Keratinocyte (primary cell): ENCODE measurements at regions not wholly inside any gene's neighbourhood (a gene's known extent, or its start where the extent isn't known, plus 50 kb on each side); places are given as distances from the start of the nearest gene placed in this dataset.

Experiments
- DNase-seq: peaks from one replicate; pipeline ENCODE4 v3.0.0-alpha.2; 2011; ENCODE audit warnings: low read depth, missing footprints, low spot score
- FAIRE-seq: peaks from 2 replicates; lab custom pipeline; 2011; peaks lifted over from hg19 to GRCh38; lab: Jason Lieb, UNC
- H2AFZ ChIP-seq: 2 replicates; pipeline ENCODE4 v1.6.0; 2012; ENCODE audit warnings: low read length, control low read depth, inconsistent platforms; ENCODE audit not compliant: control insufficient read depth
- H3K27ac ChIP-seq: 2 replicates; pipeline ENCODE4 v1.5.1; 2011; ENCODE audit warnings: low read length; ENCODE audit not compliant: control insufficient read depth, insufficient read depth
- H3K27me3 ChIP-seq: 3 replicates; pipeline ENCODE4 v1.6.0; 2011; ENCODE audit warnings: low read length; ENCODE audit not compliant: control insufficient read depth, insufficient read depth; ENCODE audit errors: extremely low read depth
- H3K36me3 ChIP-seq, 2 experiments: 2 replicates in 1 of 2; 3 replicates in 1 of 2; pipeline ENCODE4 v1.5.1; 2011; ENCODE audit warnings: low read length in 2 of 2, mild to moderate bottlenecking in 1 of 2; ENCODE audit not compliant: control insufficient read depth in 2 of 2, insufficient read depth in 2 of 2; ENCODE audit errors: extremely low read depth in 1 of 2
- H3K4me1 ChIP-seq: 3 replicates; pipeline ENCODE4 v1.5.1; 2011; ENCODE audit warnings: low read length; ENCODE audit not compliant: control insufficient read depth, insufficient read depth; ENCODE audit errors: extremely low read depth
- H3K4me2 ChIP-seq: 3 replicates; pipeline ENCODE4 v1.6.0; 2011; ENCODE audit warnings: low read depth, low read length; ENCODE audit not compliant: control insufficient read depth, insufficient read depth; ENCODE audit errors: extremely low read depth
- H3K4me3 ChIP-seq, 3 experiments: fragments of 200-600 bp in 1 of 3; sonication (generic) in 1 of 3; 2 replicates in 2 of 3; 3 replicates in 1 of 3; pipeline ENCODE4 v1.5.1; 2011 to 2016; ENCODE audit warnings: low read length in 3 of 3, mild to moderate bottlenecking in 3 of 3, control low read depth in 2 of 3, inconsistent platforms in 1 of 3, low read depth in 1 of 3, mixed read lengths in 1 of 3, mixed run types in 1 of 3, moderate library complexity in 1 of 3; ENCODE audit not compliant: control insufficient read depth in 2 of 3, insufficient read depth in 2 of 3; ENCODE audit errors: extremely low read depth in 1 of 3
- H3K79me2 ChIP-seq: 2 replicates; pipeline ENCODE4 v1.6.0; 2012; ENCODE audit warnings: low read length; ENCODE audit not compliant: control insufficient read depth, insufficient read depth
- H3K9ac ChIP-seq: 3 replicates; pipeline ENCODE4 v1.6.0; 2011; ENCODE audit warnings: low read length; ENCODE audit not compliant: control insufficient read depth, insufficient read depth; ENCODE audit errors: extremely low read depth
- H3K9me1 ChIP-seq: 3 replicates; pipeline ENCODE4 v1.6.0; 2011; ENCODE audit warnings: low read length; ENCODE audit not compliant: control insufficient read depth, insufficient read depth; ENCODE audit errors: extremely low read depth
- H3K9me3 ChIP-seq: 2 replicates; pipeline ENCODE4 v1.5.1; 2012; ENCODE audit warnings: low read depth, low read length; ENCODE audit not compliant: control insufficient read depth
- H4K20me1 ChIP-seq: 3 replicates; pipeline ENCODE4 v1.6.0; 2011; ENCODE audit warnings: low read length; ENCODE audit not compliant: control insufficient read depth, insufficient read depth; ENCODE audit errors: extremely low read depth
- EZH2 ChIP-seq: IDR thresholded peaks from one replicate; pipeline ENCODE4 v1.6.1; 2012; ENCODE audit warnings: inconsistent platforms, mild to moderate bottlenecking, low read length, moderate library complexity
- dilution Hi-C: fragments of 300-500 bp; cut with MboI; formaldehyde crosslinking; loops from one replicate; pipeline ENCODE4 v1.7.0; 2020; ENCODE audit warnings: low sequenced_read_pairs; ENCODE audit not compliant: extremely low pct_ligation_motif_present
- TF ChIP-seq, protein P1 (sequence below), 3 experiments: IDR thresholded peaks in 1 of 3; conservative IDR thresholded peaks in 1 of 3; optimal IDR thresholded peaks in 1 of 3; 2 replicates in 2 of 3; 3 replicates in 1 of 3; pipeline versions ENCODE3 to v1.5.1; 2011; ENCODE audit warnings: low read length in 3 of 3, mild to moderate bottlenecking in 3 of 3, moderate library complexity in 2 of 3, control low read depth in 1 of 3, inconsistent platforms in 1 of 3; ENCODE audit not compliant: insufficient read depth in 2 of 3; ENCODE audit errors: extremely low read depth in 1 of 3

DNA sequence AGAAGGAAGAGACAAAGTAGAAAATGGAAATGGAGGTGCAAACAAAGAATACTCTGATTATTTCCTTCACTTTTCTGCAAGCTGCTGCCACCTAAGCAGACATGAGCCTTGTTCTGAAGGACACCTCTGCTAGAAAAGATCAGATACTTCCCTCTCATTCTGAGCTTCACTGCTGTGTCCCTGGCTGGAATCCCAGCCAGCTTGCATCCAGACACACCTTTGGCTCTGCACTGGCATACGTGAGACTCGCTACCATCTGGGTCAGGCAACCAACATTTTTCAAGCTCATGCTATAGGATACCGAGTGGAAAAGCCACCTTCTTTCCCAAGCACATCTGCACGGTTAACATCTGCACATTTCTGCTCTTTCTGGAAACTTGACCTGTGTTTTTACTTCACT is 166.7 kb upstream of the SUCLG2 start:
- Histone ChIP-seq H2AFZ (no peak overlapping the region), H3K79me2 (no peaks in the 10 kb centered on the region), H3K4me2 (no peak overlapping the region), H3K9me3 (no peaks in the 10 kb centered on the region), H3K36me3 (no peaks in the 10 kb centered on the region), H3K9me1 (no peaks in the 10 kb centered on the region), H3K4me3 (no peak overlapping the region), H3K27ac (no peak overlapping the region), H3K27me3 (no peaks in the 10 kb centered on the region), H4K20me1 (no peaks in the 10 kb centered on the region), H3K4me1 (no peaks in the 10 kb centered on the region), H3K9ac (no peak overlapping the region)
- no peak for DNase-seq
- dilution Hi-C loops = no loop called here
- TF ChIP-seq, protein P1, sequence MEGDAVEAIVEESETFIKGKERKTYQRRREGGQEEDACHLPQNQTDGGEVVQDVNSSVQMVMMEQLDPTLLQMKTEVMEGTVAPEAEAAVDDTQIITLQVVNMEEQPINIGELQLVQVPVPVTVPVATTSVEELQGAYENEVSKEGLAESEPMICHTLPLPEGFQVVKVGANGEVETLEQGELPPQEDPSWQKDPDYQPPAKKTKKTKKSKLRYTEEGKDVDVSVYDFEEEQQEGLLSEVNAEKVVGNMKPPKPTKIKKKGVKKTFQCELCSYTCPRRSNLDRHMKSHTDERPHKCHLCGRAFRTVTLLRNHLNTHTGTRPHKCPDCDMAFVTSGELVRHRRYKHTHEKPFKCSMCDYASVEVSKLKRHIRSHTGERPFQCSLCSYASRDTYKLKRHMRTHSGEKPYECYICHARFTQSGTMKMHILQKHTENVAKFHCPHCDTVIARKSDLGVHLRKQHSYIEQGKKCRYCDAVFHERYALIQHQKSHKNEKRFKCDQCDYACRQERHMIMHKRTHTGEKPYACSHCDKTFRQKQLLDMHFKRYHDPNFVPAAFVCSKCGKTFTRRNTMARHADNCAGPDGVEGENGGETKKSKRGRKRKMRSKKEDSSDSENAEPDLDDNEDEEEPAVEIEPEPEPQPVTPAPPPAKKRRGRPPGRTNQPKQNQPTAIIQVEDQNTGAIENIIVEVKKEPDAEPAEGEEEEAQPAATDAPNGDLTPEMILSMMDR (optimal IDR thresholded peaks at IDR 0.05 in 1 of 3, IDR thresholded peaks at IDR 0.05 in 1 of 3, conservative IDR thresholded peaks at IDR 0.05 in 1 of 3; ENCODE audit: extremely low read depth in 1 of 3, insufficient read depth in 2 of 3, low read length in 3 of 3) = no peak
- TF ChIP-seq EZH2 = no peak
- FAIRE-seq = no peak

DNA sequence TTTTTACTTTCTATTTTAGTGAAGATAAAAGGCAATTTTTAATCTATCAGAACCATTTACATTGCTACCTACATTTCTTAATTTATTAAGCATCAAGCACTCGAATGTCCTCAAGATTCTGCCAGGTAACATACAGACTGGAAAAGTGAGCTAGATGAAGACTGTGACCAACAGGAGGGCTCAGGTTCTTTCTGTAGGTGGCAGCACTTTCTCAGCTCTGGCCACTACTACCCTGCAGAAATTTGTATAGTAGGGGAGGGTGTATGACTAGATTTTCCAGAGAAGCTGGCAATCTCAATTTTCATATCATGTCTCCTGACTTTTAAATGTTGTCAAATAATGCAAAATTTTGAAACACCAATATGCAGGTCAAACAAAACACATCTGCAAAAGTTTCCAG is 165.0 kb upstream of the SUCLG2 start:
- H3K79me2 ChIP-seq = no peaks in the 10 kb centered on the region
- H3K4me1 ChIP-seq = no peaks in the 10 kb centered on the region
- dilution Hi-C loops = no loop called here
- H3K27me3 ChIP-seq = no peaks in the 10 kb centered on the region
- FAIRE-seq (no peak), DNase-seq (no peak)
- H4K20me1 ChIP-seq = no peaks in the 10 kb centered on the region
- H3K9me1 ChIP-seq = no peaks in the 10 kb centered on the region
- no peaks in the 10 kb centered on the region for H3K9me3 ChIP-seq
- H2AFZ ChIP-seq = no peak overlapping the region
- no peak overlapping the region for H3K27ac ChIP-seq
- H3K4me2 ChIP-seq = no peak overlapping the region
- H3K9ac ChIP-seq = no peak overlapping the region
- TF ChIP-seq EZH2 = no peak
- TF ChIP-seq, protein P1 (optimal IDR thresholded peaks at IDR 0.05 in 1 of 3, IDR thresholded peaks at IDR 0.05 in 1 of 3, conservative IDR thresholded peaks at IDR 0.05 in 1 of 3; ENCODE audit: extremely low read depth in 1 of 3, insufficient read depth in 2 of 3, low read length in 3 of 3) = peak in 2 of 3 experiments; percentile 36 to 45
- H3K36me3 ChIP-seq = no peaks in the 10 kb centered on the region
- H3K4me3 ChIP-seq = no peak overlapping the region
